Endothelial cell of umbilical vein (primary cell): ENCODE measurements at regions not wholly inside any gene's neighbourhood (a gene's known extent, or its start where the extent isn't known, plus 50 kb on each side); places are given as distances from the start of the nearest gene placed in this dataset.

Experiments used
- EZH2 ChIP-seq: IDR thresholded peaks from 2 replicates; pipeline ENCODE4 v1.6.1; 2012; ENCODE audit warnings: borderline replicate concordance, low read depth, mild to moderate bottlenecking, moderate library complexity, low read length, inconsistent platforms; ENCODE audit not compliant: severe bottlenecking
- GATA2 ChIP-seq: IDR thresholded peaks from 2 replicates; pipeline ENCODE4 v1.7.0; 2011; ENCODE audit warnings: low read depth, mild to moderate bottlenecking, moderate library complexity, mixed read lengths, low read length; ENCODE audit not compliant: insufficient read length, insufficient read depth
- JUN ChIP-seq: IDR thresholded peaks from 2 replicates; pipeline ENCODE4 v1.6.1; 2011; ENCODE audit warnings: borderline replicate concordance, low read depth; ENCODE audit not compliant: insufficient read length, insufficient read depth
- MYC ChIP-seq: IDR thresholded peaks from one replicate; pipeline ENCODE4 v1.6.1; 2011; ENCODE audit warnings: mild to moderate bottlenecking, low read depth, low read length
- POLR2A ChIP-seq: IDR thresholded peaks from 2 replicates; pipeline ENCODE4 v1.6.1; 2012; ENCODE audit warnings: low read depth, mild to moderate bottlenecking, control low read depth, low read length
- POLR2AphosphoS5 ChIP-seq: IDR thresholded peaks from 2 replicates; pipeline ENCODE4 v1.6.1; 2012; ENCODE audit warnings: low read depth, mild to moderate bottlenecking, control low read depth, low read length, moderate library complexity; ENCODE audit not compliant: insufficient read depth
- TF ChIP-seq, protein P1 (sequence below), 2 donors: IDR thresholded peaks; 1 replicate in 1 of 2; 2 replicates in 1 of 2; pipeline ENCODE4 v1.5.1; 2011; ENCODE audit warnings: low read length in 2 of 2, mild to moderate bottlenecking in 2 of 2, moderate library complexity in 2 of 2, control low read depth in 1 of 2, inconsistent platforms in 1 of 2, low read depth in 1 of 2; ENCODE audit not compliant: insufficient read depth in 1 of 2; ENCODE audit errors: extremely low read depth in 1 of 2
- TF ChIP-seq, protein P2 (sequence below): IDR thresholded peaks from 2 replicates; pipeline ENCODE4 v1.6.1; 2011; ENCODE audit not compliant: insufficient read depth, insufficient read length

DNA sequence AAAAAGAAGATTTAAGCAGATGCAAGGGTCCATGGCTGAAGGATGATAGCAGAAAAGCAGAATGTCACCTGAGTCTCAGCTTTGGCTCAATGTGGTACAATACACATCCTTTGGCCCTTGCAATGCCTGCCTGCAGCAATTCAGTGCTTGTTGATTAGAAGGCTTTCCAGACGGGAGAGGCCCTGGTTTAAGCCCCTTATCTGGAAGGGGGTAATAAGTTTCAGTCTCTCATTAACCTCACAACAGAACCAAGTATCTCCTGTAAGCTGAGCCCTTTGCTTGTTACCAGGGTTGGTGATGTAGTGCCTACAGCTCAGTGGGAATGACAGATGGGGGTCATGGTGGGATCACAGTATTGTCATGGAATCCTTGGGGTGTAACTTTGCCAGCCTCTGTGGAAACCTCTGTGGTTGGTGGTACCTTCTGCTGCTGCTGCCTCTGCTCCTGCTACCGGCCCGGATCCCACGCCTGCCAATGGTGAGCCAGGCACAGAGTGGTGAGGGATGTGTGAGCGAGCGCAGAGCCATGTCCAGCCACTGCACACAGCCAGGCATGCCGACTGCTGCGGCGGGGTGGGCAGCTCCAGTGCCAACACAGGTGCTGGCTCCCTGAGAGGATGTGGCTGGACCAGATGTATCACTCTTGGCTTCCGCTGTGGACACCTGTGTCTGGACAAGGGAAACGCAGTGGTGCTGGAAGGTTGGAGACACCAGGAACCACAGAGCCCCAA lies 81.2 kb downstream of the ADRA2C start:
- TF ChIP-seq, protein P1, sequence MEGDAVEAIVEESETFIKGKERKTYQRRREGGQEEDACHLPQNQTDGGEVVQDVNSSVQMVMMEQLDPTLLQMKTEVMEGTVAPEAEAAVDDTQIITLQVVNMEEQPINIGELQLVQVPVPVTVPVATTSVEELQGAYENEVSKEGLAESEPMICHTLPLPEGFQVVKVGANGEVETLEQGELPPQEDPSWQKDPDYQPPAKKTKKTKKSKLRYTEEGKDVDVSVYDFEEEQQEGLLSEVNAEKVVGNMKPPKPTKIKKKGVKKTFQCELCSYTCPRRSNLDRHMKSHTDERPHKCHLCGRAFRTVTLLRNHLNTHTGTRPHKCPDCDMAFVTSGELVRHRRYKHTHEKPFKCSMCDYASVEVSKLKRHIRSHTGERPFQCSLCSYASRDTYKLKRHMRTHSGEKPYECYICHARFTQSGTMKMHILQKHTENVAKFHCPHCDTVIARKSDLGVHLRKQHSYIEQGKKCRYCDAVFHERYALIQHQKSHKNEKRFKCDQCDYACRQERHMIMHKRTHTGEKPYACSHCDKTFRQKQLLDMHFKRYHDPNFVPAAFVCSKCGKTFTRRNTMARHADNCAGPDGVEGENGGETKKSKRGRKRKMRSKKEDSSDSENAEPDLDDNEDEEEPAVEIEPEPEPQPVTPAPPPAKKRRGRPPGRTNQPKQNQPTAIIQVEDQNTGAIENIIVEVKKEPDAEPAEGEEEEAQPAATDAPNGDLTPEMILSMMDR (IDR thresholded peaks at IDR 0.05; ENCODE audit: extremely low read depth in 1 of 2, insufficient read depth in 1 of 2, low read depth in 1 of 2, low read length in 2 of 2): no peak
- TF ChIP-seq EZH2: no peak
- no peak for TF ChIP-seq POLR2A
- TF ChIP-seq POLR2AphosphoS5: no peak
- TF ChIP-seq, protein P2, sequence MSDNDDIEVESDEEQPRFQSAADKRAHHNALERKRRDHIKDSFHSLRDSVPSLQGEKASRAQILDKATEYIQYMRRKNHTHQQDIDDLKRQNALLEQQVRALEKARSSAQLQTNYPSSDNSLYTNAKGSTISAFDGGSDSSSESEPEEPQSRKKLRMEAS: no peak
- TF ChIP-seq GATA2: no peak
- TF ChIP-seq MYC: no peak
- TF ChIP-seq JUN: no peak
